Stimulated activated CD8-positive, alpha-beta memory T cell treated with anti-CD3 and anti-CD28 coated beads, Interleukin-15, amount 100 ng/mL, for 4 hours (primary cell): ENCODE measurements at regions not wholly inside any gene's neighbourhood (a gene's known extent, or its start where the extent isn't known, plus 50 kb on each side); places are given as distances from the start of the nearest gene placed in this dataset.

Experiments
- DNase-seq, 2 donors: peaks; one replicate each; pipeline ENCODE4 v3.0.0-alpha.2; 2020; ENCODE audit warnings: low read depth in 2 of 2

- DNase-seq, result no peak
Measured at GRCh38 chr6:163630572-163630971, 216.1 kb downstream of the QKI start.

GRCh38 chr6:163630096-163630495 is 215.6 kb downstream of the QKI start:
- DNase-seq, result no peak
